ENCODE measurements at regions not wholly inside any gene's neighbourhood (a gene's known extent, or its start where the extent isn't known, plus 50 kb on each side); places are given as distances from the start of the nearest gene placed in this dataset.

- Histone ChIP-seq H2BK5ac (ENCODE audit: low read depth, low read length, poor library complexity, severe bottlenecking) (no peak overlapping the region), H3K36me3 (ENCODE audit: control insufficient read depth in 1 of 2, insufficient read depth in 2 of 2, low read depth in 1 of 2, low read length in 2 of 2) (no peaks in the 10 kb centered on the region), H4K91ac (ENCODE audit: low read length) (no peak overlapping the region), H3K9me3 (ENCODE audit: control insufficient read depth, low read length) (peaks cover 3% of the 10 kb centered on the region), H2AFZ (ENCODE audit: low read depth, low read length) (no peak overlapping the region), H2BK15ac (ENCODE audit: low read depth, poor library complexity, severe bottlenecking) (no peak overlapping the region), H2AK5ac (ENCODE audit: low read length, severe bottlenecking) (no peak overlapping the region), H4K8ac (ENCODE audit: low read length) (no peak overlapping the region), H3K4me3 (ENCODE audit: insufficient read depth in 1 of 2, low read depth in 1 of 2, low read length in 2 of 2) (no peak overlapping the region), H3K9ac (ENCODE audit: low read length) (no peak overlapping the region), H3K23ac (ENCODE audit: low read length in 2 of 2) (no peak overlapping the region), H3K27me3 (ENCODE audit: control insufficient read depth in 1 of 2, insufficient read depth in 1 of 2, low read length in 2 of 2) (no peaks in the 10 kb centered on the region), H3K79me1 (replicated peaks; ENCODE audit: low read length, poor library complexity, severe bottlenecking) (no peaks in the 10 kb centered on the region), H2BK12ac (ENCODE audit: low read length in 2 of 2) (no peak overlapping the region), H3K27ac (ENCODE audit: low read length, poor library complexity, severe bottlenecking) (no peak overlapping the region), H3K4me1 (ENCODE audit: control insufficient read depth, insufficient read depth, low read depth, low read length) (no peaks in the 10 kb centered on the region), H3K18ac (ENCODE audit: low read depth in 1 of 2, low read length in 2 of 2) (no peak overlapping the region), H3K4me2 (ENCODE audit: low read length, poor library complexity, severe bottlenecking) (no peak overlapping the region), H3K4ac (ENCODE audit: low read depth in 1 of 2, low read length in 2 of 2) (no peak overlapping the region), H3K14ac (ENCODE audit: low read length in 2 of 2) (no peak overlapping the region), H2BK120ac (ENCODE audit: low read depth, low read length) (no peak overlapping the region)
- no peak for DNase-seq
- 81% methylated on average over 3 of the region's 6 CpGs for WGBS
Measured at GRCh38 chr5:21165344-21165743, 1177.3 kb upstream of the CDH18 start.

- Histone ChIP-seq H4K91ac (ENCODE audit: low read length) (no peak overlapping the region), H2BK15ac (ENCODE audit: low read depth, poor library complexity, severe bottlenecking) (no peak overlapping the region), H3K4me2 (ENCODE audit: low read length, poor library complexity, severe bottlenecking) (no peak overlapping the region), H3K9me3 (ENCODE audit: control insufficient read depth, low read length) (peaks cover 3% of the 10 kb centered on the region), H2BK5ac (ENCODE audit: low read depth, low read length, poor library complexity, severe bottlenecking) (no peak overlapping the region), H3K4me1 (ENCODE audit: control insufficient read depth, insufficient read depth, low read depth, low read length) (no peaks in the 10 kb centered on the region), H2AK5ac (ENCODE audit: low read length, severe bottlenecking) (no peak overlapping the region), H3K4me3 (ENCODE audit: insufficient read depth in 1 of 2, low read depth in 1 of 2, low read length in 2 of 2) (no peak overlapping the region), H4K8ac (ENCODE audit: low read length) (no peak overlapping the region), H3K14ac (ENCODE audit: low read length in 2 of 2) (no peak overlapping the region), H3K18ac (ENCODE audit: low read depth in 1 of 2, low read length in 2 of 2) (no peak overlapping the region), H3K27ac (ENCODE audit: low read length, poor library complexity, severe bottlenecking) (no peak overlapping the region), H3K27me3 (ENCODE audit: control insufficient read depth in 1 of 2, insufficient read depth in 1 of 2, low read length in 2 of 2) (no peaks in the 10 kb centered on the region), H3K9ac (ENCODE audit: low read length) (no peak overlapping the region), H2AFZ (ENCODE audit: low read depth, low read length) (no peak overlapping the region), H3K79me1 (replicated peaks; ENCODE audit: low read length, poor library complexity, severe bottlenecking) (no peaks in the 10 kb centered on the region), H3K36me3 (ENCODE audit: control insufficient read depth in 1 of 2, insufficient read depth in 2 of 2, low read depth in 1 of 2, low read length in 2 of 2) (no peaks in the 10 kb centered on the region), H2BK12ac (ENCODE audit: low read length in 2 of 2) (no peak overlapping the region), H3K23ac (ENCODE audit: low read length in 2 of 2) (no peak overlapping the region), H2BK120ac (ENCODE audit: low read depth, low read length) (no peak overlapping the region), H3K4ac (ENCODE audit: low read depth in 1 of 2, low read length in 2 of 2) (no peak overlapping the region)
- 27% methylated on average over 1 of the region's 4 CpGs for WGBS
- DNase-seq = no peak
Measured at GRCh38 chr5:21164425-21164824, 1176.4 kb upstream of the CDH18 start.

- no peak overlapping the region for H2BK15ac ChIP-seq (ENCODE audit: low read depth, poor library complexity, severe bottlenecking)
- H2BK120ac ChIP-seq (ENCODE audit: low read depth, low read length) = no peak overlapping the region
- H2AFZ ChIP-seq (ENCODE audit: low read depth, low read length) = no peak overlapping the region
- H3K18ac ChIP-seq (ENCODE audit: low read depth in 1 of 2, low read length in 2 of 2) = no peak overlapping the region
- no peak overlapping the region for H3K23ac ChIP-seq (ENCODE audit: low read length in 2 of 2)
- no peak overlapping the region for H3K4me2 ChIP-seq (ENCODE audit: low read length, poor library complexity, severe bottlenecking)
- 87% methylated on average over 3 of the region's 3 CpGs for WGBS
- H3K79me1 ChIP-seq (replicated peaks; ENCODE audit: low read length, poor library complexity, severe bottlenecking) = no peaks in the 10 kb centered on the region
- no peaks in the 10 kb centered on the region for H3K27me3 ChIP-seq (ENCODE audit: control insufficient read depth in 1 of 2, insufficient read depth in 1 of 2, low read length in 2 of 2)
- H3K4me1 ChIP-seq (ENCODE audit: control insufficient read depth, insufficient read depth, low read depth, low read length) = peaks cover under 1% of the 10 kb centered on the region
- no peak overlapping the region for H3K14ac ChIP-seq (ENCODE audit: low read length in 2 of 2)
- H3K9me3 ChIP-seq (ENCODE audit: control insufficient read depth, low read length) = no peaks in the 10 kb centered on the region
- H2BK12ac ChIP-seq (ENCODE audit: low read length in 2 of 2) = no peak overlapping the region
- H3K4ac ChIP-seq (ENCODE audit: low read depth in 1 of 2, low read length in 2 of 2) = no peak overlapping the region
- H2BK5ac ChIP-seq (ENCODE audit: low read depth, low read length, poor library complexity, severe bottlenecking) = no peak overlapping the region
- no peak overlapping the region for H3K9ac ChIP-seq (ENCODE audit: low read length)
- no peak overlapping the region for H3K4me3 ChIP-seq (ENCODE audit: insufficient read depth in 1 of 2, low read depth in 1 of 2, low read length in 2 of 2)
- H4K8ac ChIP-seq (ENCODE audit: low read length) = no peak overlapping the region
- no peak overlapping the region for H3K27ac ChIP-seq (ENCODE audit: low read length, poor library complexity, severe bottlenecking)
- H3K36me3 ChIP-seq (ENCODE audit: control insufficient read depth in 1 of 2, insufficient read depth in 2 of 2, low read depth in 1 of 2, low read length in 2 of 2) = no peaks in the 10 kb centered on the region
- H2AK5ac ChIP-seq (ENCODE audit: low read length, severe bottlenecking) = no peak overlapping the region
- no peak overlapping the region for H4K91ac ChIP-seq (ENCODE audit: low read length)
- no peak for DNase-seq
Measured at GRCh38 chr5:21159510-21160059, 1171.6 kb upstream of the CDH18 start.

- Histone ChIP-seq H3K27me3 (ENCODE audit: control insufficient read depth in 1 of 2, insufficient read depth in 1 of 2, low read length in 2 of 2) (no peaks in the 10 kb centered on the region), H3K79me1 (replicated peaks; ENCODE audit: low read length, poor library complexity, severe bottlenecking) (no peaks in the 10 kb centered on the region), H3K14ac (ENCODE audit: low read length in 2 of 2) (no peak overlapping the region), H3K36me3 (ENCODE audit: control insufficient read depth in 1 of 2, insufficient read depth in 2 of 2, low read depth in 1 of 2, low read length in 2 of 2) (no peaks in the 10 kb centered on the region), H2BK5ac (ENCODE audit: low read depth, low read length, poor library complexity, severe bottlenecking) (no peak overlapping the region), H2BK120ac (ENCODE audit: low read depth, low read length) (no peak overlapping the region), H3K4me3 (ENCODE audit: insufficient read depth in 1 of 2, low read depth in 1 of 2, low read length in 2 of 2) (no peak overlapping the region), H4K8ac (ENCODE audit: low read length) (no peak overlapping the region), H3K18ac (ENCODE audit: low read depth in 1 of 2, low read length in 2 of 2) (no peak overlapping the region), H3K9ac (ENCODE audit: low read length) (no peak overlapping the region), H3K23ac (ENCODE audit: low read length in 2 of 2) (no peak overlapping the region), H3K4me1 (ENCODE audit: control insufficient read depth, insufficient read depth, low read depth, low read length) (peaks cover 3% of the 10 kb centered on the region), H3K27ac (ENCODE audit: low read length, poor library complexity, severe bottlenecking) (no peak overlapping the region), H2BK15ac (ENCODE audit: low read depth, poor library complexity, severe bottlenecking) (no peak overlapping the region), H2BK12ac (ENCODE audit: low read length in 2 of 2) (no peak overlapping the region), H3K4ac (ENCODE audit: low read depth in 1 of 2, low read length in 2 of 2) (no peak overlapping the region), H2AK5ac (ENCODE audit: low read length, severe bottlenecking) (no peak overlapping the region), H2AFZ (ENCODE audit: low read depth, low read length) (no peak overlapping the region), H3K9me3 (ENCODE audit: control insufficient read depth, low read length) (no peaks in the 10 kb centered on the region), H4K91ac (ENCODE audit: low read length) (no peak overlapping the region), H3K4me2 (ENCODE audit: low read length, poor library complexity, severe bottlenecking) (no peak overlapping the region)
- 100% methylated on average over 2 of the region's 2 CpGs for WGBS
- no peak for DNase-seq
Measured at GRCh38 chr5:21154526-21154925, 1166.5 kb upstream of the CDH18 start.
